ENCODE measurements at regions not wholly inside any gene's neighbourhood (a gene's known extent, or its start where the extent isn't known, plus 50 kb on each side); places are given as distances from the start of the nearest gene placed in this dataset.

- TF ChIP-seq, protein P1, sequence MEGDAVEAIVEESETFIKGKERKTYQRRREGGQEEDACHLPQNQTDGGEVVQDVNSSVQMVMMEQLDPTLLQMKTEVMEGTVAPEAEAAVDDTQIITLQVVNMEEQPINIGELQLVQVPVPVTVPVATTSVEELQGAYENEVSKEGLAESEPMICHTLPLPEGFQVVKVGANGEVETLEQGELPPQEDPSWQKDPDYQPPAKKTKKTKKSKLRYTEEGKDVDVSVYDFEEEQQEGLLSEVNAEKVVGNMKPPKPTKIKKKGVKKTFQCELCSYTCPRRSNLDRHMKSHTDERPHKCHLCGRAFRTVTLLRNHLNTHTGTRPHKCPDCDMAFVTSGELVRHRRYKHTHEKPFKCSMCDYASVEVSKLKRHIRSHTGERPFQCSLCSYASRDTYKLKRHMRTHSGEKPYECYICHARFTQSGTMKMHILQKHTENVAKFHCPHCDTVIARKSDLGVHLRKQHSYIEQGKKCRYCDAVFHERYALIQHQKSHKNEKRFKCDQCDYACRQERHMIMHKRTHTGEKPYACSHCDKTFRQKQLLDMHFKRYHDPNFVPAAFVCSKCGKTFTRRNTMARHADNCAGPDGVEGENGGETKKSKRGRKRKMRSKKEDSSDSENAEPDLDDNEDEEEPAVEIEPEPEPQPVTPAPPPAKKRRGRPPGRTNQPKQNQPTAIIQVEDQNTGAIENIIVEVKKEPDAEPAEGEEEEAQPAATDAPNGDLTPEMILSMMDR (IDR thresholded peaks at IDR 0.05) = no peak
- TF ChIP-seq POLR2A (IDR thresholded peaks at IDR 0.05) = no peak
Observed at GRCh38 chr16:86243123-86243473, 267.2 kb upstream of the FOXF1 start.

Data from testis (tissue), 2 donors.